ENCODE measurements at regions not wholly inside any gene's neighbourhood (a gene's known extent, or its start where the extent isn't known, plus 50 kb on each side); places are given as distances from the start of the nearest gene placed in this dataset.
"Not testable (repeated sequence)": the region's sequence is repeated elsewhere in the genome, so short reads cannot be mapped to it uniquely, and the experiment has no call there.

DNA sequence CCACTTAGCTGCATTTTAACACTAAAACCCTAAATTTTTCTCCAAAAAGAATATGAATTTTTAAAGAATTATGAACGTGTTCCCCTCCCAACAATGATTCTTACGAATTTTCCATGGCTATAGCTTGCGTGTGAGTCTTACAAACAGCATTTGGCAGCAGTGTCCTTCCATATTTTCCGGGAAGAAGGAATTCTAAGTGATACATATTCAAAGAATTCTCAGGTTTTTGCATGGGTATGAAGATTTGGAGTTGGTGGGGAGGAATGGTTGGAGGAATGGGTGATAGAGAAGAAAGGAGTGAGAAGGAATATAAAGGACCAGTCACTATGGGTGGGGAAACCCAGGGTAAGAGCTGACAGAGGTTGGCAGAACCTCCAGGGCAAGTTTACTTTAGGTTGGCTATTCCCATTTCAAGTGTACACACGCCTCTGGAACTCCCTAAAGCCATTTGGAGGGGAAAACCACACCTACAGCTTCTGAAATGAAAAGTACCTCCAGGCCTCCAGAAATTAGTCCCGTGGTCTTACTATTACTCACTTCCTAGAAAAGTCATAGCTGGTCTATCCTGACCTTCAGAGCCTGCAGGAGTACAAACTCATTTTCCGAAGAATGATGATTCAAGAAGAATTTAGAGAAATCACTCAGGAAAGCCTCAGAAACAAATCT is 420.8 kb upstream of the DIPK2B start:
- Histone ChIP-seq H3K27ac (ENCODE audit: poor library complexity, severe bottlenecking) (peak overlapping the region; percentile 97), H3K4me1 (ENCODE audit: insufficient read depth, poor library complexity, severe bottlenecking) (peaks cover 34% of the 10 kb centered on the region), H3K9me3 (ENCODE audit: severe bottlenecking) (no peaks in the 10 kb centered on the region), H3K27me3 (ENCODE audit: insufficient read depth, poor library complexity, severe bottlenecking) (no peaks in the 10 kb centered on the region), H3K36me3 (ENCODE audit: low read depth) (no peaks in the 10 kb centered on the region), H3K4me3 (ENCODE audit: severe bottlenecking) (no peak overlapping the region)
- DNase-seq (ENCODE audit: low spot score) (no peak), ATAC-seq (ENCODE audit: low read depth) (peak; percentile 91)
- TF ChIP-seq, protein P1, sequence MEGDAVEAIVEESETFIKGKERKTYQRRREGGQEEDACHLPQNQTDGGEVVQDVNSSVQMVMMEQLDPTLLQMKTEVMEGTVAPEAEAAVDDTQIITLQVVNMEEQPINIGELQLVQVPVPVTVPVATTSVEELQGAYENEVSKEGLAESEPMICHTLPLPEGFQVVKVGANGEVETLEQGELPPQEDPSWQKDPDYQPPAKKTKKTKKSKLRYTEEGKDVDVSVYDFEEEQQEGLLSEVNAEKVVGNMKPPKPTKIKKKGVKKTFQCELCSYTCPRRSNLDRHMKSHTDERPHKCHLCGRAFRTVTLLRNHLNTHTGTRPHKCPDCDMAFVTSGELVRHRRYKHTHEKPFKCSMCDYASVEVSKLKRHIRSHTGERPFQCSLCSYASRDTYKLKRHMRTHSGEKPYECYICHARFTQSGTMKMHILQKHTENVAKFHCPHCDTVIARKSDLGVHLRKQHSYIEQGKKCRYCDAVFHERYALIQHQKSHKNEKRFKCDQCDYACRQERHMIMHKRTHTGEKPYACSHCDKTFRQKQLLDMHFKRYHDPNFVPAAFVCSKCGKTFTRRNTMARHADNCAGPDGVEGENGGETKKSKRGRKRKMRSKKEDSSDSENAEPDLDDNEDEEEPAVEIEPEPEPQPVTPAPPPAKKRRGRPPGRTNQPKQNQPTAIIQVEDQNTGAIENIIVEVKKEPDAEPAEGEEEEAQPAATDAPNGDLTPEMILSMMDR (IDR thresholded peaks at IDR 0.05; ENCODE audit: poor library complexity, severe bottlenecking) = no peak

DNA sequence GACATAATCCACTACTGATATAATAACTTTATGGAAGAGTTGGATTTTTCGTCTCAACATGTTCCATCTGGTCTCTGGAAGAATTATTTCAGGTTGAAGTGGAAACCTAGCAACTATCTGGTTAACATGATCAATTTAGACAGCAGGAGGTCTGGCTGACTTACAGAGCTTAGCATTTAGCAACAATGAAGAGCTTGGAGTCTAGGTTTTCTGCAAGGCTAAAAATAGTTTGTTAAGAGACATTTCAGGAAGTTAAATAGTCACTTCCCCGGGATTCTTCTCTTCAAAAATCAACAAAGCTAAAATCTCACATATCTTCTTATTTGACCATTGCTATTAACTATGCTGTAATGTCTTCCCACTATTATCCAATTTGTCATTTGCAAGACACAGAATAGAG is 418.6 kb upstream of the DIPK2B start:
- Histone ChIP-seq H3K36me3 (ENCODE audit: low read depth) (no peaks in the 10 kb centered on the region), H3K9me3 (ENCODE audit: severe bottlenecking) (no peaks in the 10 kb centered on the region), H3K4me3 (ENCODE audit: severe bottlenecking) (no peak overlapping the region), H3K27ac (ENCODE audit: poor library complexity, severe bottlenecking) (no peak overlapping the region), H3K27me3 (ENCODE audit: insufficient read depth, poor library complexity, severe bottlenecking) (no peaks in the 10 kb centered on the region), H3K4me1 (ENCODE audit: insufficient read depth, poor library complexity, severe bottlenecking) (peaks cover 34% of the 10 kb centered on the region)
- TF ChIP-seq, protein P1 (IDR thresholded peaks at IDR 0.05; ENCODE audit: poor library complexity, severe bottlenecking) = no peak
- DNase-seq (ENCODE audit: low spot score) = no peak
- no peak for ATAC-seq (ENCODE audit: low read depth)

DNA sequence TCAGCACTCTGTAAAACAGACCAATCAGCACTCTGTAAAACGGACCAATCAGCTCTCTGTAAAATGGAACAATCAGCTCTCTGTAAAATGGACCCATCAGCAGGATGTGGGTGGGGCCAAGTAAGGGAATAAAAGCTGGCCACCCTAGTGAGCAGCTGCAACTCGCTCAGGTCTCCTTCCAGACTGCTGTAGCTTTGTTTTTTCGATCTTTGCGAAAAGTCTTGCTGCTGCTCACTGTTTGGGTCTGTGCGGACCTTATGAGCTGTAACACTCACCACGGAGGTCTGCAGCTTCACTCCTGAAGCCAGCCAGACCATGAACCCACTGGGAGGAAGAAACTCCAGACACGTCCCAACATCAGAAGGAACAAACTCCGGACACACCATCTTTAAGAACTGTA is 414.9 kb upstream of the DIPK2B start:
- ATAC-seq (ENCODE audit: low read depth); H3K9me3 ChIP-seq (ENCODE audit: severe bottlenecking); H3K27ac ChIP-seq (ENCODE audit: poor library complexity, severe bottlenecking); H3K4me1 ChIP-seq (ENCODE audit: insufficient read depth, poor library complexity, severe bottlenecking); H3K27me3 ChIP-seq (ENCODE audit: insufficient read depth, poor library complexity, severe bottlenecking); H3K4me3 ChIP-seq (ENCODE audit: severe bottlenecking); H3K36me3 ChIP-seq (ENCODE audit: low read depth); DNase-seq (ENCODE audit: low spot score): not testable (repeated sequence)

DNA sequence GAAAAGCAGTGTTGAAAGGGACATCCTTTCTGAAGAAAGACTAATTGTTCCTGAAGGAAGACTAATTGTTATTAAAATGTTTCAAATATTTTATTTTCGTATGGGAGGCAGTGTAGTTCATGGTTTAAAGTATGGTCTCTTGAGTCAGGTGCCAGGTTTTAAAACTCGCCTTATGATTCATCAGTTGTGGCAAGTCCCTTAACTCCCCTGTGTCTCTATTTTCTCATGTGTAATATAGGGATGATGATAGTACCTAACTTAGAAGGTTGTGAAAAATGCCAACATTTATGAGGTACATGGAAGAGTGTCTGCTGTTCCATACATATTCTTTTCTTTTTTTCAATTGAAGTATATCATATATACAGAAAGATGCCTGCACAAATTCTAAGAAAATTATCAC is 414.2 kb upstream of the DIPK2B start:
- H3K4me3 ChIP-seq (ENCODE audit: severe bottlenecking) = no peak overlapping the region
- H3K27ac ChIP-seq (ENCODE audit: poor library complexity, severe bottlenecking) = no peak overlapping the region
- H3K27me3 ChIP-seq (ENCODE audit: insufficient read depth, poor library complexity, severe bottlenecking) = no peaks in the 10 kb centered on the region
- H3K36me3 ChIP-seq (ENCODE audit: low read depth) = no peaks in the 10 kb centered on the region
- DNase-seq (ENCODE audit: low spot score) (no peak), ATAC-seq (ENCODE audit: low read depth) (no peak)
- no peaks in the 10 kb centered on the region for H3K9me3 ChIP-seq (ENCODE audit: severe bottlenecking)
- no peaks in the 10 kb centered on the region for H3K4me1 ChIP-seq (ENCODE audit: insufficient read depth, poor library complexity, severe bottlenecking)
- TF ChIP-seq, protein P1 (IDR thresholded peaks at IDR 0.05; ENCODE audit: poor library complexity, severe bottlenecking) = no peak

DNA sequence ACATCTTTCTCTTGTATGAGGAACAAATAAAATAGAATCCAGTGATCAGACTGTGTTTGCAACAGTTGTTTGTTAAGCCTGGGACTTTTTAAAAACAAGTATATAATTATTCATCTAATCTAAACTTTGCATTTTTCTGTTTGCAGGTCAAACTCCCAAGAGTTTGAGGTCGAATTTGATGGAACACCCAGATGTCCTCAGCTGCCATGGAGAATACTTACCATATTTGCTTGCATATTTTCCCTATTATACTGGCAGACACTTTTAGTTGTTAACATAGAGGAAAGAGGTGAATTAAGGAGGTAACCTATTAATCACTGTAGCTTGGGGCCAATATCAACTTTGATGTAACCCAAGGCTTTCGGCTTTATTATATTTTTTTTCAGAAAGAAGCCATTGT is 401.5 kb upstream of the DIPK2B start:
- TF ChIP-seq, protein P1 (IDR thresholded peaks at IDR 0.05; ENCODE audit: poor library complexity, severe bottlenecking) = no peak
- no peak for ATAC-seq (ENCODE audit: low read depth)
- DNase-seq (ENCODE audit: low spot score) = no peak
- Histone ChIP-seq H3K27ac (ENCODE audit: poor library complexity, severe bottlenecking) (no peak overlapping the region), H3K27me3 (ENCODE audit: insufficient read depth, poor library complexity, severe bottlenecking) (no peaks in the 10 kb centered on the region), H3K4me3 (ENCODE audit: severe bottlenecking) (no peak overlapping the region), H3K4me1 (ENCODE audit: insufficient read depth, poor library complexity, severe bottlenecking) (no peaks in the 10 kb centered on the region), H3K9me3 (ENCODE audit: severe bottlenecking) (no peaks in the 10 kb centered on the region), H3K36me3 (ENCODE audit: low read depth) (no peaks in the 10 kb centered on the region)

Data from RWPE2 (cell line).